ENCODE measurements at regions not wholly inside any gene's neighbourhood (a gene's known extent, or its start where the extent isn't known, plus 50 kb on each side); places are given as distances from the start of the nearest gene placed in this dataset.

DNA sequence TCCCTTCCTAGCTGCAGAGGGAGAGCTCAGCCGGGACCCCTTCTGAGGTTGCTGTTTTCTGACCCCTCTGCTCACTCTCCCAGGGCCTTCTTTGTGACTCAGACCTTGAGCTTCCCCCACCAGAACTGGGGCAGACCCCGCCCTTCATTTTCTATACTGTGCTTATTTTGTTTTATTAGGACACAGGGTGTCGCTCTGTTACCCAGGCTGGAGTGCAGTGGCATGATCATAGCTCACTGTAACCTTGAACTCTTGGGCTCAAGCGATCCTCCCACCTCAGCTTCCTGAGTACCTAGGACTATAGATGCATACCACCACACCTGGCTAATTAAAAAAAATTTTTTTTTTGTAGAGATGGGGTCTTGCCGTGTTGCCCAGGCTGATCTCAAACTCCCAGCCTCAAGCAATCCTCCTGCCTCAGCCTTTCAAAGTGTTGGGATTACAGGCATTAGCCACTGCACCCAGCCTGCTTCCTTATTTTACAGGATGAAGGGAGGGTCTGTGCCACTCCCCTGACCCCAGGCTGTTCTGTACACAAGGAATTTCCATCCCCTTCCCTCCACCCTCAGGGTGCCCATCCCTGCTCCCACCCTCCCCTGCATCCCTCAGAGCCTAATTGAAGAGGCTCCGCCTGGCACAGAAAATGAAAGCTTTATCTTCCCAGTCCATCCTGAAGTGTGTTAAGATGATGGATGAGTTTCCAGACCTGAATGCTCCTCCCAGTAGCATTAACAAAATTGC lies 195.2 kb upstream of the POU3F1 start:
- Histone ChIP-seq H3K4me3 (ENCODE audit: low read length) (no peak overlapping the region), H3K36me3 (ENCODE audit: control insufficient read depth, insufficient read depth, low read length, severe bottlenecking) (no peaks in the 10 kb centered on the region), H3K27me3 (replicated peaks; ENCODE audit: control insufficient read depth, insufficient read depth, low read length) (peaks cover 36% of the 10 kb centered on the region), H3K9ac (ENCODE audit: low read length) (no peak overlapping the region), H3K4me1 (ENCODE audit: control insufficient read depth, insufficient read depth, low read length) (peaks cover 4% of the 10 kb centered on the region), H3K9me3 (ENCODE audit: control insufficient read depth, low read length) (no peaks in the 10 kb centered on the region)
- DNase-seq (ENCODE audit: low read depth) = no peak

DNA sequence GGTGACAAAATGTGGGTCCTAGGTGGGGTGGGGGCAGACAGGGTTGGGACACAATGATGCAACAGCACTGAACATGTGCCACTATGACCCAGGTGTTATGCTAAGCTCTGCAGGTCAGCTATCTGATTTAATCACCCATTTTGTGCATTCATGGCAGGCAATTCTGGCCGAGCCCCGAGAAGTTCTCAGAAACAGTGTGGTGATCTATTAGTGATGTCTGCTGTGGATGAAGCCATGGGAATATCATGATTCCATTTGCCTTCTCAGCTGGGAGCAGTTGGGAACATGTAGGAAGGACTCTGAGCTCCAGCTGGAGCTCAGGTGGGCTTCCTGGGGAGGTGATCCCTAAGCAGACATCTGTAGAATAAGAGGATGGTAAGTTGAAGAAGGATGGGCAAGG lies 194.0 kb upstream of the POU3F1 start:
- Histone ChIP-seq H3K4me3 (ENCODE audit: low read length) (no peak overlapping the region), H3K4me1 (ENCODE audit: control insufficient read depth, insufficient read depth, low read length) (no peaks in the 10 kb centered on the region), H3K9ac (ENCODE audit: low read length) (no peak overlapping the region), H3K27me3 (replicated peaks; ENCODE audit: control insufficient read depth, insufficient read depth, low read length) (peaks cover 39% of the 10 kb centered on the region), H3K9me3 (ENCODE audit: control insufficient read depth, low read length) (no peaks in the 10 kb centered on the region), H3K36me3 (ENCODE audit: control insufficient read depth, insufficient read depth, low read length, severe bottlenecking) (no peaks in the 10 kb centered on the region)
- no peak for DNase-seq (ENCODE audit: low read depth)

DNA sequence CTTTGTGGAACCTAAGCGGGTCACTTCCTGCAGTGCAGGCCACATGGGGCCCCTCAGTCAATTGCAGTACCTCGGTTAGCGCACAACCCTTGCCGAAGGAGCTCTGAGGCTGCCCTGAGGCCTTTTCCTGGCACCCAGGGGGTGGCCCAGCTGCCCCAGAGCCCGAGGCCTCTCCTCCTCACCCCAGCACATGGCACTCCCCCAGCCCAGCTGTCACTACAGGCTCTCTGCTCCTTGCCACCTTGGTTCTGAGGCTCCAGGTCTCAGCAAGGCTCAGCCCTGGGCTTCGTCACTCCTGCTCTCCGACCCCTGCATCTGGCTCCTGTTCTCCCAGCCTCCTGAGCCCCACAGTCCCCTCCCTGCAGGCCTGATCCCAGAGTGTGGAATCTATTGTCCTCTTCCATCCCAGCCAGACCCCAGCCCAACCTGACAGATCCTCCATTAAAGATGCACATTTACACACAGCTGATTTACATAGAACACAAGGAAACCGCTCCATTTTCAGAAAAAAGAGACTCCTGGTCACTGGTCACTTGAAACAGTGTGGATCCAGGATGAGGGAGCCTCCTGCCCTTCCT lies 192.8 kb upstream of the POU3F1 start:
- no peak for DNase-seq (ENCODE audit: low read depth)
- no peaks in the 10 kb centered on the region for H3K9me3 ChIP-seq (ENCODE audit: control insufficient read depth, low read length)
- no peak overlapping the region for H3K4me3 ChIP-seq (ENCODE audit: low read length)
- no peaks in the 10 kb centered on the region for H3K36me3 ChIP-seq (ENCODE audit: control insufficient read depth, insufficient read depth, low read length, severe bottlenecking)
- H3K9ac ChIP-seq (ENCODE audit: low read length) = no peak overlapping the region
- H3K27me3 ChIP-seq (replicated peaks; ENCODE audit: control insufficient read depth, insufficient read depth, low read length) = peaks cover 39% of the 10 kb centered on the region
- H3K4me1 ChIP-seq (ENCODE audit: control insufficient read depth, insufficient read depth, low read length) = no peaks in the 10 kb centered on the region

DNA sequence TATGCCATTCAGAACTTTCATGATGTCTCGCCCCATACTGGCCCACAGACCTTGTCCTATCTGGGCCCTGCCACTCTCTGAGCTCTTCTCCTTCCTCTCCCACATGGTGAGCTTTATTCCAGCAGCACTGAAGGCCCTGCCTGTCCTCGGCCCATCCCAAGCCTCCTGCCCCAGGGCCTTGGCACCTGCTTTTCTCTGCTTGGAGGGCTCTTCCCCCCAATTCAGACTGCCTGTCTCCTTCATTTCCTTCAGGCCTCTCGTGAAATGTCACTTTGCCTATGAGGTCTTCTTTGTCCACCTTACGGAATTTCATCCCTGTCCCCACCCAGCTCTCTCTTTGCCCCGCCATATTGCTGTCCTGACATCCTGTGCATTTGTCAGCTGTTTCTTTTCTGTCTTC lies 191.7 kb upstream of the POU3F1 start:
- no peak for DNase-seq (ENCODE audit: low read depth)
- Histone ChIP-seq H3K4me3 (ENCODE audit: low read length) (no peak overlapping the region), H3K4me1 (ENCODE audit: control insufficient read depth, insufficient read depth, low read length) (no peaks in the 10 kb centered on the region), H3K9me3 (ENCODE audit: control insufficient read depth, low read length) (no peaks in the 10 kb centered on the region), H3K27me3 (replicated peaks; ENCODE audit: control insufficient read depth, insufficient read depth, low read length) (peaks cover 39% of the 10 kb centered on the region), H3K36me3 (ENCODE audit: control insufficient read depth, insufficient read depth, low read length, severe bottlenecking) (no peaks in the 10 kb centered on the region), H3K9ac (ENCODE audit: low read length) (no peak overlapping the region)

DNA sequence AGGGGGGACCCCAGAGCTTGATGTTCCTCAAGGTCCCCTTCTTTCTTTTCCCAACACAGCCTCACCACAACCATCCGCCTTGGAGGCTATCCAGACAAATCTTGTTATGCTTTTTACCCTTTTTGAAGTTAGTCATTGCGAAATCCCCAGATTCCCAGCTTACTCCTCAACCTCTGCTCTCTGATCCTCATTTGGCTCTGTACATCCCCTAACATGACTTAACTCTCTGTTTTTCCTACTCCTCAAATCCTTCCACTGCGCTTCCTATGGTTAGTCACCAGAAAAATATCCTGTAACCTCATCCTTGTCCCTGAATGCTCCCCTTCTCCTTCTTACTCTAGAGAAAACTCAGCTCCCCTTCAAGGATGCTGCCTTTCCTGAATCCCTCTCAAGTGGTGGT lies 189.1 kb upstream of the POU3F1 start:
- Histone ChIP-seq H3K4me1 (ENCODE audit: control insufficient read depth, insufficient read depth, low read length) (no peaks in the 10 kb centered on the region), H3K36me3 (ENCODE audit: control insufficient read depth, insufficient read depth, low read length, severe bottlenecking) (no peaks in the 10 kb centered on the region), H3K27me3 (replicated peaks; ENCODE audit: control insufficient read depth, insufficient read depth, low read length) (peaks cover 26% of the 10 kb centered on the region), H3K9ac (ENCODE audit: low read length) (no peak overlapping the region), H3K4me3 (ENCODE audit: low read length) (no peak overlapping the region), H3K9me3 (ENCODE audit: control insufficient read depth, low read length) (peaks cover 3% of the 10 kb centered on the region)
- DNase-seq (ENCODE audit: low read depth) = peak; percentile 66

DNA sequence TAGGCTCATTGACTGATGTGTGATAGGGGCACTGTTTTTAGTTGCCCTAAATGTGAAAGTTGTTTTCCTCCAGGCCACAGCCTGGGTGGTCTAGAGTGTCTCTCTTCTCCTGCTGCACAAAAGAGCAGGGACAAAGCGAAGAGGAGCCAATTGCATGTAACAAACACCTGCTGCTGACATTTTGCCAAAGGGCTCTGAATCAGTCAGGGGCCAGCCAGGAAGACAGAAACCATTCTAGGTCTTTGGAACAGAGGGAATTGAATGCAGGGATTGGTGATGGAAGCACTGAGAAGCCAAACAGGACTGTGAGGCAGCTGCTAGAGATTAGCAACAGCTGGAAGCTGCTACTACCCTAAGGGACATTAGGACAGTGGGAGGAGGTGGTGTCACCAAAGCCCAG lies 185.3 kb upstream of the POU3F1 start:
- peaks cover 15% of the 10 kb centered on the region for H3K27me3 ChIP-seq (replicated peaks; ENCODE audit: control insufficient read depth, insufficient read depth, low read length)
- H3K4me3 ChIP-seq (ENCODE audit: low read length) = no peak overlapping the region
- no peak for DNase-seq (ENCODE audit: low read depth)
- H3K4me1 ChIP-seq (ENCODE audit: control insufficient read depth, insufficient read depth, low read length) = no peaks in the 10 kb centered on the region
- H3K9me3 ChIP-seq (ENCODE audit: control insufficient read depth, low read length) = peaks cover 3% of the 10 kb centered on the region
- no peak overlapping the region for H3K9ac ChIP-seq (ENCODE audit: low read length)
- H3K36me3 ChIP-seq (ENCODE audit: control insufficient read depth, insufficient read depth, low read length, severe bottlenecking) = no peaks in the 10 kb centered on the region

DNA sequence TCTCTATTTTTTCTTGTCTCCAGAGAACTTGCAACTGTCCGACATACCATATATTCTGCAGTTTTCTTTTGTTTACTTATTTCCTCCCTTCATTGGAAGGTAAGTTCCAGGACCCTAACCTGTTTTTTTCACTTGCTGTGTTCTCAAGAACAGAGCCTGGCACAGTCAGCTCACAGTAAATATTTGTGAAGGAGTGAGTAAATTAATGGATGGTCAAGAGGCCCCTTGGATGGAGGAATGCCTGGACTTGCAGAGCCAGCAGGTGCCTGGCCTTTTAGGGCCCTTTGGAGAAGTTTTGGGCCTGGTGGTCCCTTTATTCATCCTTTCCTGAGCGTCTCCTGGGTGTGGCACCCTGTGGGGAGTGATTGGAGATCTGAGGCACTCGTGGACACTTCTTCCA lies 182.1 kb upstream of the POU3F1 start:
- H3K4me1 ChIP-seq (ENCODE audit: control insufficient read depth, insufficient read depth, low read length) = no peaks in the 10 kb centered on the region
- peaks cover 3% of the 10 kb centered on the region for H3K9me3 ChIP-seq (ENCODE audit: control insufficient read depth, low read length)
- H3K36me3 ChIP-seq (ENCODE audit: control insufficient read depth, insufficient read depth, low read length, severe bottlenecking) = no peaks in the 10 kb centered on the region
- peaks cover 8% of the 10 kb centered on the region for H3K27me3 ChIP-seq (replicated peaks; ENCODE audit: control insufficient read depth, insufficient read depth, low read length)
- no peak overlapping the region for H3K9ac ChIP-seq (ENCODE audit: low read length)
- no peak overlapping the region for H3K4me3 ChIP-seq (ENCODE audit: low read length)
- no peak for DNase-seq (ENCODE audit: low read depth)

DNA sequence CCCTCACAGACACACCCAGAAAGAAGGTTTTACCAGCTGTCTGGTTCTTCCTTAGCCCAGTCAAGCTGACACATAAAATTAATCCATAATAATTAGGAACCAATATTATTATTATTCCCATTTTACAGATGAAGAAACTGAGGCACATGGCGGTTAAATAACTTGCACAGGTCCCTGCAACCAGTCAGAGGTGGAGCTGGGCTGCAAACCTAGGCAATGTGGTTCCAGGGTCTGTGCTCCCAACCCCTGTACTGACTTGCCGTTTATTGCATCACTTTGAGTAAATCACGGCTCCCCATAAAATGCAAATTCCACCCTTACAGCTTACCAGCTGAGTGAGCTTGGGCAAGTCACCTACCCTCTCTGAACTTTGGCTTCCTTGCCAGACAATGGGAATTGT lies 179.2 kb upstream of the POU3F1 start:
- Histone ChIP-seq H3K9me3 (ENCODE audit: control insufficient read depth, low read length) (no peaks in the 10 kb centered on the region), H3K36me3 (ENCODE audit: control insufficient read depth, insufficient read depth, low read length, severe bottlenecking) (no peaks in the 10 kb centered on the region), H3K4me1 (ENCODE audit: control insufficient read depth, insufficient read depth, low read length) (peaks cover 2% of the 10 kb centered on the region), H3K4me3 (ENCODE audit: low read length) (no peak overlapping the region), H3K27me3 (replicated peaks; ENCODE audit: control insufficient read depth, insufficient read depth, low read length) (peaks cover 8% of the 10 kb centered on the region), H3K9ac (ENCODE audit: low read length) (no peak overlapping the region)
- DNase-seq (ENCODE audit: low read depth) = no peak

DNA sequence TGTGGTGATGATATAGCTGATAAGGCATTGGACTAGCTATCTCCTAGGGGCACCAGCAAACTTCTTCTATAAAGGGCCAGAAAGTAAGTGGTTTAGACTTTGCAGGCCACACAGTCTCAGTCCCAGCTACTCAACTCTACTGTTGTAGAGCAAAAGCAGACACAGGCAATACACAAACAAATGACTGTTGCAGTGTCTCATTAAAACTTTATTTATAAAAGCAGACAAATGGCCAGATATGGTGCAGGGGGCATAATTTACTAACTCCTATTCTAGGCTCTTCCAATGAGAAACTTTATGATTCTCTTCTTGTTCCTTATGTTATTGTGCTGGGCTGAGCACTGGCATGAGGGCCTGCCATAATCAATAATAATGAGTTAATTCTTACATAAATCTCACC lies 176.8 kb upstream of the POU3F1 start:
- Histone ChIP-seq H3K9me3 (ENCODE audit: control insufficient read depth, low read length) (no peaks in the 10 kb centered on the region), H3K9ac (ENCODE audit: low read length) (no peak overlapping the region), H3K4me3 (ENCODE audit: low read length) (no peak overlapping the region), H3K27me3 (replicated peaks; ENCODE audit: control insufficient read depth, insufficient read depth, low read length) (peaks cover 22% of the 10 kb centered on the region), H3K4me1 (ENCODE audit: control insufficient read depth, insufficient read depth, low read length) (peaks cover 3% of the 10 kb centered on the region), H3K36me3 (ENCODE audit: control insufficient read depth, insufficient read depth, low read length, severe bottlenecking) (no peaks in the 10 kb centered on the region)
- no peak for DNase-seq (ENCODE audit: low read depth)

DNA sequence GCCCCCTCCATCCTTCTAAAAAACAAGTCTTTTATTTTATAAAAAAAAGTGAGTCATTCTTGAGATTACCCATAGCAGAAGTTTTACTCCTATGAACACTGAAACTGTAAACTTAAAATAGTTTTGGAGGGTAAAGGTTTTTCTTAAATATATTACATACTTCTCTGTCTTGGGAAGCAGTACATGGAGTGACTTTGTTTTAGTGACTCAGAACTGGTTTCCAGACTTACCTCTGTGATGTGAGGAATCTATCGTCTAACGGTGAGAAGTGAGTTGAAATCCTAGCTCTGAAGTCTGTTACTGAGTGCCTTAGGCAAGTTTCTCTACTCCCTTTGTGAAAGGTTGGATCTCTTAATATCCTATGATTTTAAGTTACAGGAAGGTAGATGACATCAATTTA lies 176.3 kb upstream of the POU3F1 start:
- Histone ChIP-seq H3K9ac (ENCODE audit: low read length) (no peak overlapping the region), H3K9me3 (ENCODE audit: control insufficient read depth, low read length) (no peaks in the 10 kb centered on the region), H3K27me3 (replicated peaks; ENCODE audit: control insufficient read depth, insufficient read depth, low read length) (peaks cover 24% of the 10 kb centered on the region), H3K36me3 (ENCODE audit: control insufficient read depth, insufficient read depth, low read length, severe bottlenecking) (no peaks in the 10 kb centered on the region), H3K4me1 (ENCODE audit: control insufficient read depth, insufficient read depth, low read length) (peaks cover 3% of the 10 kb centered on the region), H3K4me3 (ENCODE audit: low read length) (no peak overlapping the region)
- DNase-seq (ENCODE audit: low read depth) = peak; percentile 32

DNA sequence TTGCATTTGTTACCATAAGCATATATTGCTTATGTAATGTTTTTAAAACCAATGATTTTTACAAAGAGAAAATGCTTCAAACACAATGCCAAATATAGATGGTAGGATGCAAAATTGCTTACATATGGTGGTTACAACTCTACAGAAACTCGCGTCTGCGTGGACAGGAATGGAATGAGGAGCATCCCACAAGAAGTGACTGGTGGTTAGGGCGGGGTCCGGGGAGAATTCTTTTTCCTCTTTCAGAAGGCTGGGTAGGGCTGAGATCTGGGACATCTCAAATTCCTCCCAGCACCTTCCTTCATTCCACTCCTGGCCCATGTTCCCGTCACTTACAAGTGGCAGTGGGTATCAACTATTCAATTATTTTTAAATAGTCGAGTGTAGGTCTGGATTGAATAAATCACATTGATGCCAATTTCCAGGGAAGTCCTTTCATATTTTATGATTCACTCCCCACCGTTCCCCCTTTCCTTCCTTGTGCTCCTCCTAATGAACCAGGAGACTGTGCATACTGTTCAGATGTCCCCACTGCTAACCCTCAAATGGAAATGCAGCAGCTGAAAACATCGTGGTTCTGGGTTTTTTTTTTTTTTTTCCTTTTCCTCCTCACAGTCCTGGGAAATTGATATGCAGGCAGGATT lies 174.5 kb upstream of the POU3F1 start:
- peaks cover 36% of the 10 kb centered on the region for H3K27me3 ChIP-seq (replicated peaks; ENCODE audit: control insufficient read depth, insufficient read depth, low read length)
- H3K4me3 ChIP-seq (ENCODE audit: low read length) = no peak overlapping the region
- no peak overlapping the region for H3K9ac ChIP-seq (ENCODE audit: low read length)
- no peaks in the 10 kb centered on the region for H3K9me3 ChIP-seq (ENCODE audit: control insufficient read depth, low read length)
- H3K36me3 ChIP-seq (ENCODE audit: control insufficient read depth, insufficient read depth, low read length, severe bottlenecking) = no peaks in the 10 kb centered on the region
- peak; percentile 91 for DNase-seq (ENCODE audit: low read depth)
- peaks cover 3% of the 10 kb centered on the region for H3K4me1 ChIP-seq (ENCODE audit: control insufficient read depth, insufficient read depth, low read length)

All from adipocyte (in vitro differentiated cells).